SJCRH30 (cell line): ENCODE measurements at regions not wholly inside any gene's neighbourhood (a gene's known extent, or its start where the extent isn't known, plus 50 kb on each side); places are given as distances from the start of the nearest gene placed in this dataset.
A peak's percentile ranks its signal among the peaks of the same experiment; 100 is the strongest.
"Not testable (repeated sequence)": the region's sequence is repeated elsewhere in the genome, so short reads cannot be mapped to it uniquely, and the experiment has no call there.

Source experiments
- DNase-seq, 2 experiments: peaks; one replicate each; pipeline ENCODE4 v3.0.0-alpha.2; 2015 to 2020
- H3K27ac ChIP-seq: fragments of 250-450 bp; sonication (Bioruptor Pico); 2 replicates; pipeline ENCODE4 v1.5.1; 2020; ENCODE audit warnings: mild to moderate bottlenecking, moderate library complexity
- H3K27me3 ChIP-seq: fragments of 250-450 bp; sonication (Bioruptor Pico); 2 replicates; pipeline ENCODE4 v1.5.1; 2020; ENCODE audit warnings: mild to moderate bottlenecking, moderate library complexity
- H3K36me3 ChIP-seq: fragments of 250-450 bp; sonication (Bioruptor Pico); 2 replicates; pipeline ENCODE4 v1.5.1; 2020; ENCODE audit warnings: mild to moderate bottlenecking, moderate library complexity
- H3K4me1 ChIP-seq: fragments of 250-450 bp; sonication (Bioruptor Pico); 2 replicates; pipeline ENCODE4 v1.5.1; 2020; ENCODE audit warnings: mild to moderate bottlenecking, moderate library complexity
- H3K4me3 ChIP-seq: fragments of 250-450 bp; sonication (Bioruptor Pico); 2 replicates; pipeline ENCODE4 v1.5.1; 2020; ENCODE audit warnings: mild to moderate bottlenecking, moderate library complexity
- H3K9me3 ChIP-seq: fragments of 250-450 bp; sonication (Bioruptor Pico); replicated peaks from 2 replicates; pipeline ENCODE4 v1.5.1; 2020; ENCODE audit warnings: mild to moderate bottlenecking, moderate library complexity

DNA sequence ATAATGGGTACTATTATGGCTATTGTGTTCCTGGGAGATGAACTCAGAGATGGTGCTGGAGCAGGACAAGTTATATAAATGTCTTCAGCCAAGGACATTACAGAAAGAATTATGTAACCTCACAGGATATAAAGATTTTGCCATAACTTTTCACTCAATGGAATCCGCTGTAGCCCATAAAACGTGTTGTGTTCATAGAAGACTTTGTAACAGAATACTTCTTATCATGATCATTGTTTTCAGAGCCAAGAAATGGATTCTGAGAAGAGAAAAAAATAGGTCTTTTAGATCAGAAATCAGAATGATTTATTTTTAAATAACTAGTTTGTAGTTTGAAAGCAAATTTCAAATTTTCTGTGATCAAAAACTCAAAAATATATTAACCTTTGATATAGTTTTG, 441.0 kb upstream of the TENM3 start:
- no peak for DNase-seq
- Histone ChIP-seq H3K9me3 (no peaks in the 10 kb centered on the region), H3K4me1 (no peaks in the 10 kb centered on the region), H3K27me3 (no peaks in the 10 kb centered on the region), H3K27ac (no peak overlapping the region), H3K36me3 (no peaks in the 10 kb centered on the region), H3K4me3 (no peak overlapping the region)

DNA sequence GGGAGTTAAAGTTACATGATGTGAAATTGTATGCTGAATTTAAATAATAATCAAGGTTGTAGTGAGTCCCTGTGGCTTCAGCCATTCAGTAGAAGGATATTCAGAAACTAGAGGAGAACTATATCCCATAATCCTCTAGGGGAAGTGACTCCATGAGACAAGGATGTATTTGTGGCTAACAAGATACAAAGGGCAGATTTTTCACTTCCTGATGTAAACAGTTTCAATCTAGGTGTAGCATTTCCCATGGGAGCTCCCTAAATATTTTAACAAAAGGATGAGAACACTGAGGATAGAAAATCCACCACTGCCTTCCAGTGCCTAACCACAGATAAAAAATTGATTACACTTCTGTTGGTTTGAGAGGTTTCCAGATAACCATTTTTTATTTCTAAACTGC, 435.4 kb upstream of the TENM3 start:
- Histone ChIP-seq H3K9me3 (no peaks in the 10 kb centered on the region), H3K27ac (no peak overlapping the region), H3K27me3 (no peaks in the 10 kb centered on the region), H3K4me3 (no peak overlapping the region), H3K4me1 (peaks cover 27% of the 10 kb centered on the region), H3K36me3 (no peaks in the 10 kb centered on the region)
- DNase-seq = no peak

DNA sequence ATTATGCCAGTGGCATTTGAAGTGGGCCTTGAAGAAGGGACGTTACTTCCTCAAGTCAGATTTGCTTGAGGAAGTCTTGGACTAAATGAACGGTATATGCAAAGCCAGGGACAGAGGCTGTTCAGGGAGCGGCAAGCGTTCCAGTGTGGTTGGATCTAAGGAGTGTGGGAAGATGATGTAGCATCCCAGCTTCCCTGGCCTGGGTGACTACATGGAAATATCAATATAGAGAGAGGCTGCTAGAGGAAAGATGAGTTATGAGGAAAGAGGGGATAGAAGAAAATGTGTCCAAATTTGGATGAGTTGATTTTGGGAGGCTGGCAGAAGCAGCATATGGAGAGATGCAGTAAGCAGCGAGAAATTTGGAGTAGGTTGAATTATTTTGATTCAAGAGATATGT, 432.5 kb upstream of the TENM3 start:
- Histone ChIP-seq H3K36me3 (no peaks in the 10 kb centered on the region), H3K4me3 (no peak overlapping the region), H3K27ac (no peak overlapping the region; the same call in 1 of the 2 replicates), H3K4me1 (peaks cover 27% of the 10 kb centered on the region), H3K9me3 (no peaks in the 10 kb centered on the region), H3K27me3 (no peaks in the 10 kb centered on the region)
- no peak for DNase-seq

DNA sequence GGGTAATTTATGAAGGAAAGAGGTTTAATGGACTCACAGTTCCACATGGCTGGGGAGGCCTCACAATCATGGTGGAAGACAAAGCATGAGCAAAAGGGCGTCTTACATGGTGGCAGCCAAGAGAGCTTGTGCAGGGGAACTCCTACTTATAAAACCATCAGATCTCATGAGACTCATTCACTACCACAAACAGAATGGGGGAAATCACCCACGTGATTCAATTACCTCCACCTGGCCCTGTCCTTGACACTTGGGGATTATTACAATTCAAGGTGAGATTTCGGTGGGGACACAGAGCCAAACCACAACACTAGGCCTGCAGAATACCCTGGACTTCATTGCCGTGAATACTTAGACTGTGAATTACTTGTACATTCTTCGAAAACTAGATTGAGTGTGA, 431.7 kb upstream of the TENM3 start:
- H3K9me3 ChIP-seq, H3K4me3 ChIP-seq, H3K36me3 ChIP-seq, DNase-seq, H3K27ac ChIP-seq, H3K27me3 ChIP-seq: not testable (repeated sequence)
- peaks cover 27% of the 10 kb centered on the region for H3K4me1 ChIP-seq

DNA sequence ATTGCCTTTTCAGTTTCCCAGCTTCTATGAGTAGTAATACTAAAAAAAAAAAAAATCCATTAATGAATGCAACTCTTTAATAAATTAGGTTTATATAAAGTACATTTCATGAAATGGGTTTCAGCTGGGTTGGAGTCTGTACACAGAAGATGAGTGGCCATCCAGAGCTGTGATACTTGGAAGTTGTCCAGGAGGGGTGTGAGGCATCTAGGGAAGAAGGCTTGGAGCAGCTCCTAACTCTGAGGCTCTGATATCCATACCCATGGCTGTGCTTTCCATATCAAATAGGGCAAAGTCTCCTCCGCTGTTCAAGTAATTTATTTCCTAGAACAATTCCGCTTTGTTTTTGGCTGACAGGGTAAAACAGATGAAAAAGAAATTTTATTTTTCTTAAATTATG, 423.3 kb upstream of the TENM3 start:
- no peaks in the 10 kb centered on the region for H3K9me3 ChIP-seq
- no peak overlapping the region for H3K4me3 ChIP-seq
- DNase-seq = peak in 1 of 2 experiments; percentile 49
- H3K27ac ChIP-seq = peak overlapping the region; percentile 52; the same call in 1 of the 2 replicates
- no peaks in the 10 kb centered on the region for H3K36me3 ChIP-seq
- peaks cover 7% of the 10 kb centered on the region; the same call in 1 of the 2 replicates for H3K4me1 ChIP-seq
- H3K27me3 ChIP-seq = no peaks in the 10 kb centered on the region

DNA sequence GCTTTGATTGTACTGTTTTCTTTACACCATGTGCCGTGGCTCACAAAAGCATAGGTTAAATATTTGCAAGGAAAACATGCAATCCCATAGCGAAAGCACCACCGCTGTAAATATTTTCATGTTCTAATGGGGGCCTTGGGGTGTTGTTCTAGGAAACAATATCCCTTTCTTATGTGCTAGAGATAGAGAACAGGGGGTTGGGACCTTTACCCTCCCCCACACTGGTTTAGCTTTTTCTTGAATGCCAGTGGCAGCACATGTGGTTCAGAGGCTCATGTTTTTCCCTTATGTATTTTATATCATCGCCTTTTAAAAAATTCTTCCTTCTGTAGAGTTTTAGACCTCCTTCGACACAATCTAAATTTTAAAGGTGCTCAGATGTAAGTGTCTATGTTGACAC, 422.6 kb upstream of the TENM3 start:
- Histone ChIP-seq H3K36me3 (no peaks in the 10 kb centered on the region), H3K9me3 (no peaks in the 10 kb centered on the region)

DNA sequence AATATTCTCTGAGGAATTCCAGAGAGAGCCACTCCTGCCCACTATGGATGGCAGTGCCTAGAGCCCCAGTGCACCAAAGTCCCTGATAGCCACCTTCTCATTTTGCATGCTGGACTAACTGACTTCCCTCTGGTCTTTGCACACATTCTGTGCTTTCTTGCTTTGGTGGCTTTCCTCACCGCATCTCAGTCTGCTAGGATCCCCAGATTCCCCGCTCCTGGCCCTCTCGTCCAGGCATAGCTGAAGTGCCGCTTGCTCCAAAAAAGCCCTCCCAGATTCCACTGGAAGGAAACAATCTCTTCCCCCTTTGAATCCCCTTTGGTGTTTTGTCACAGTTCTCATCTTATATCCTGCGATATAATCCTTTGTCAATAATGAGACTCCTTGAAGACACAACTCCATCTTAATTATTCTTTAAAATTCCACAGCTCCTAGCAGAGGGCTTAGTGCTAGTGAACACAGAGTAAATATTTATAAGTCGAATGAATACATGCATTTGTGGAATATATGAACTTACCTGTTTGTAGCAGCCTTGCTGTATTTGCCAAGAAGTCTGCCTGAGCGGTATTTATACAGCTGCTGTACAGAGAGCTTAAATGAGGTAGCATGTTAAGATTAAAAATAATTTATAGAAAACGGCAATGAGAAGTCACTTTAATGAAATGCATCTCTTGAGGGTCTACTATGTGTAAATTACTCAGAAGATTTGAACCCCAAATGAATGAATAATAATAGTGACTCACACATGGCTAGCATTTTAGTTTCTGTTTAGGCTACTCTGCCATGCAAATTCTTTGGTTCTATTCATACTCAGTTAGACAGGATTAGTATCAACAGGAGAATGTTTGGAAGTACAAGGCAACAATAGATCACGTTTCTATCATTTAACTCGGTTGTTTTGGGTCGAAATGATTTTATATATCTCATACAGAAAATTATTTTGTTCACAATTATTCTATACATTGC, 421.9 kb upstream of the TENM3 start:
- Histone ChIP-seq H3K27me3 (no peaks in the 10 kb centered on the region), H3K27ac (peak overlapping the region; percentile 52), H3K9me3 (no peaks in the 10 kb centered on the region), H3K36me3 (no peaks in the 10 kb centered on the region), H3K4me1 (peaks cover 7% of the 10 kb centered on the region; the same call in 1 of the 2 replicates), H3K4me3 (peak overlapping the region; percentile 44)
- peak; percentile 41 to 63 for DNase-seq

More for the DNA sequence above, 422.6 kb upstream of the TENM3 start:
- H3K27me3 ChIP-seq = no peaks in the 10 kb centered on the region
- H3K4me1 ChIP-seq = peaks cover 7% of the 10 kb centered on the region; the same call in 1 of the 2 replicates
- peak overlapping the region; percentile 44 for H3K4me3 ChIP-seq
- peak overlapping the region; percentile 52 for H3K27ac ChIP-seq
- DNase-seq = peak in 1 of 2 experiments; percentile 33

DNA sequence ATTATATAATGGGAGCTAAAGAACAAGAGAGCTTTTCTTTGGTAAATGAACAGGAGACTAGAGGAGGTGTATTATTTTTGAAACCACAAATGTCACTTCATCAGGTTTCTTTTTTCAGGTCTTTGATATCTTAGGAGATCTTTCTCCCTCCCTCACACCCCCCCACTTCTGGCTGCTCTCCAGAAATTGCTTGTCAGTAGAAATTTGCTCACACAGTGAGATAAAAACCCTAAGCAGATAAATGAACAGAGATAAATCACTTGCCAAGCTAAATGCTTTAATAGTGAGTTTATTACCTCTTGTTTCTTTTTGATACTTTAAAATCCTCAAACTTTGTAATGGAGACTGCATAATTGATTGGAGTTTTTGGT, 421.2 kb upstream of the TENM3 start:
- H3K4me3 ChIP-seq = peak overlapping the region; percentile 44
- no peaks in the 10 kb centered on the region for H3K27me3 ChIP-seq
- DNase-seq = peak; percentile 34 to 47
- no peaks in the 10 kb centered on the region for H3K9me3 ChIP-seq
- peaks cover 7% of the 10 kb centered on the region; the same call in 1 of the 2 replicates for H3K4me1 ChIP-seq
- no peaks in the 10 kb centered on the region for H3K36me3 ChIP-seq
- peak overlapping the region; percentile 52 for H3K27ac ChIP-seq

DNA sequence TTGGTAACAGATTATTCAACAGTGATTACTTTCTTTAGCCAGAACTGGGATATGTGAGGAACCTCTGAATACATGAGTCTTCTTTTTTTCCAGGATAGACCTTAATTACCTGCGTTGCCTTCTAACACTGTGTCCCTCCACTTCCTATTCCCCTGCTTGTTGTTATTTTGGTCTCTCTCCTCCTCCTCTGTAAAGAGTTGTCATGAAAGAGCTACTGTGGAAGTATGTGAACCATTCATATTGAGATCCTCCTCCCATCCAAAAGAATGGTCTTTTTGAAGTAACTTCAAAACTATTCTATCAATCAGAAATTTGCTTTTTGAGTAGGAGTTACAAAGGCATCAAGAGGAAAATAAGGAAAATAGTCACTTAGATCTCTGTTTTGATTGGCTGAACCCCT, 420.0 kb upstream of the TENM3 start:
- H3K4me3 ChIP-seq = no peak overlapping the region
- DNase-seq = no peak
- H3K4me1 ChIP-seq = peaks cover 7% of the 10 kb centered on the region; the same call in 1 of the 2 replicates
- H3K36me3 ChIP-seq = no peaks in the 10 kb centered on the region
- no peaks in the 10 kb centered on the region for H3K9me3 ChIP-seq
- no peaks in the 10 kb centered on the region for H3K27me3 ChIP-seq
- H3K27ac ChIP-seq = no peak overlapping the region

DNA sequence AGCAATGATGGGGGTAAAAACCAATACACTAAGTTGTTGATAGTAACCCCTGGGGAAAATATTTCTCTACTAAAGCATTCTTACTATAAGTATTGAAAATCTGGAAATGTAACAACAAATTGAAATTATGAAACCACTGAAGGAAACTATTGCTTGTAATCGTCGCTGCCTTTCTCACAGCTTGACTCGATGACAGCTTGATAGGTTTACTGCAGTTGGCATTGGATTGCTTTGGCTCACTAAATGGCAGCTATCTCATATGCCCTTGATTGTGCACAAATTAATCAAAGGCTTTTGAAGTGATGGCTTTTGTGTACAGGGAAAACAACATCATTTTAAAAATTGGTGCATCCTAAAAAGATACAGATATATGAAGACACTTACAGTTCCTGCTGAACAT, 419.6 kb upstream of the TENM3 start:
- Histone ChIP-seq H3K27me3 (no peaks in the 10 kb centered on the region), H3K4me1 (peaks cover 7% of the 10 kb centered on the region; the same call in 1 of the 2 replicates), H3K9me3 (no peaks in the 10 kb centered on the region), H3K36me3 (no peaks in the 10 kb centered on the region), H3K4me3 (no peak overlapping the region), H3K27ac (no peak overlapping the region)
- no peak for DNase-seq

DNA sequence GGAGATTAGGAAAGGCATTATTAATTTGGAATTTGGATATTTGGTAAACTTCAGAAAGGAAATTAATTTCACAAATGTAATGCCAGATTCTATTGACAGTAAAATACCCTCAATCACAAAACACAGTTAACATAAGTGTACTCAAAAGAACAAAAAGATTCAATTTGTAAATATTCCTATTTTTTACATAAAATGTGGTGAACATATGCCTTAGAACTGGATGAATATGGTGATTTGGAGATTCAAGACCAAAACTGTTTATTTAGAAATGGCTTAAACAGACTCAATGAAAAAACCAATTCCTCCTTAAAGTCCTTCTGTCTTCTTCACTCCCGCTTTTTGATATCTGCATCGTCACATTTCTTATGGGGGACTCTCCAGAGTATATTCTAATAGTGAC, 417.6 kb upstream of the TENM3 start:
- Histone ChIP-seq H3K4me1 (peaks cover 6% of the 10 kb centered on the region; the same call in 1 of the 2 replicates), H3K36me3 (no peaks in the 10 kb centered on the region), H3K4me3 (no peak overlapping the region), H3K27ac (no peak overlapping the region), H3K27me3 (no peaks in the 10 kb centered on the region), H3K9me3 (no peaks in the 10 kb centered on the region)
- DNase-seq = no peak

DNA sequence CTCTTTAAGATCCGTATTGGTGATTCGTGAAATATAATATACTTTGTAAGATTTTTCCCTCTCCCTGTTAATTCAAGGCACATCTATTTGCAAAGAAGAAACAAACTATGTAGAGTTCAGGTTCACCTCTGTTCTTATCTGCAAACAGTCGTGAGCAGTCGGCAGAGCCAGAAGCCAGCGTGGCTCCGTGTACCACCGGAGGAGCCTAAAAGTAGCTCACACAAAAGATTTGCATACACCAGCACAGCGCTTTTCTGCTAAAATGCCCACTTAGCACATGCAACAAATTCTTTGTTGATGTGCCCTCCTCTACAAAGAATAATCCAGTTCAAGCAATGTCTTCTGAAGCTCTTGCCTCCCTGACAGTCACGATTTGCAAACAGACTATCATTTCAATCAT, 416.0 kb upstream of the TENM3 start:
- Histone ChIP-seq H3K4me1 (no peaks in the 10 kb centered on the region), H3K36me3 (no peaks in the 10 kb centered on the region), H3K9me3 (no peaks in the 10 kb centered on the region)

DNA sequence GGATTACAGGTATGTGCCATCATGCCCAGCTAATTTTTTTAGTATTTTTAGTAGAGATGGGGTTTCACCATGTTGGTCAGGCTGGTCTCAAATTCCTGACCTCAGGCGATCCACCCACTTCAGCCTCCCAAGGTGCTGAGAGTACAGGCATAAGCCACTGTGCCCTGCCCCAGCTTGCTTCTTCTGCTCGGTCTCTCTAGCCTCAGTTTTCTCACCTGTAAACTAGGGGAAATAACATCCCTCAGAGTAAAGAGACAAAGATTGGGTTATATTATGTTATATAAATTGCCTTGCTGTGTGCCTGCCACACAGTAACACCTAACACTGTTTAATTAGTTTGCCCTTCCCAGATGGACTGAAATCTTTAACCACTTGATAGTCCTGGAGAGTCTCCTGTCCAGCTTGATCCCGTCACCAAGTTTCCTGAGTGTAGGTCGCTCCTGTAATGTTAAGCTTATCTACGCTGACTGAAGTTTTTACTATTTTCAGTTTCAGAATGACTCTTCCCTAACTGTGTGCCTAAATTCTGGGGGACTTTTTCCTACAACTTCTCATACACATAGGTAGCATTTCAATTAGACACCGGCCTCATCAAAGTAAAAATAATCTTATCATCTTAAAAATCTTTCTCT, 412.7 kb upstream of the TENM3 start:
- Histone ChIP-seq H3K36me3 (no peaks in the 10 kb centered on the region), H3K4me3 (no peak overlapping the region), H3K27ac (no peak overlapping the region), H3K27me3 (no peaks in the 10 kb centered on the region), H3K4me1 (no peaks in the 10 kb centered on the region), H3K9me3 (no peaks in the 10 kb centered on the region)
- DNase-seq = no peak

More for the DNA sequence above, 416.0 kb upstream of the TENM3 start:
- no peaks in the 10 kb centered on the region for H3K27me3 ChIP-seq
- no peak for DNase-seq
- no peak overlapping the region for H3K4me3 ChIP-seq
- H3K27ac ChIP-seq = no peak overlapping the region

DNA sequence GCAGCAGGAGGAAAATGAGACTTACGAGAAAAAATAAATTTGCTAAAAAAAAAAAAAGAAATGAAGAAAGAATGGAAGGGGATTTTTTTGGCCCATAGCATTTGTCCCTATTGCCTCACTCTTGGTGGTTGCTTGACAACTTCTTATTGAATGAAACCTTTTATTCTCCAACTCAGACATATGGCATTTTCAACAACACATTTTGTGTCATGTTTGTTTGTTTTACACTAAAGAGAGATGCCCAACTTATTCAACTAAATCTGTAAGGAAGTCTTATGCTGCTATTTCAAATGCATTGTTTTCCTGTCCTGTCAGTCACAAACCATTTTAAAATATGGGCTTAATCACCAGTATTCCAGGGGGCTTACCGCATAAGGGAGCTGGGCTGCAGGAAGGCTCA, 409.1 kb upstream of the TENM3 start:
- Histone ChIP-seq H3K9me3 (no peaks in the 10 kb centered on the region), H3K36me3 (no peaks in the 10 kb centered on the region), H3K27me3 (no peaks in the 10 kb centered on the region), H3K27ac (no peak overlapping the region), H3K4me1 (no peaks in the 10 kb centered on the region), H3K4me3 (no peak overlapping the region)
- DNase-seq = no peak

DNA sequence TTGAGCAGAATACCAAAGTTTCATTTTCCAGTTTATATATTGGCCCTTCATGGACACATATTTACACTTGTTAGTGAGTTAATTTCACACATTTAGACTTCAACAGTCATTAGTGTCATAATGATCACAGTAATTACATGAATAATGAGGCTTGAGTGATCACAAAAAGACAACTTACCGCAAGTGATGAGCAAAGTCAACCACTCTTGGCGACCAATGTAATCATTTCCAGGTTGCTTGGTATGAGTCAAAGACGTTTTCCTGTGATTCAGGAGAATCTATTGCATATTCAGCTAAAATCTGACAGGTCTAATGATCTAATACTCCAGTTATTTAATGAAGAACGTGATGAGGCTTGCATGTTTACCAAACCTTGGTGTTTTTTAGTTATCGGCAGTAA, 407.9 kb upstream of the TENM3 start:
- Histone ChIP-seq H3K9me3 (no peaks in the 10 kb centered on the region), H3K27ac (no peak overlapping the region), H3K4me1 (no peaks in the 10 kb centered on the region), H3K4me3 (no peak overlapping the region), H3K27me3 (no peaks in the 10 kb centered on the region), H3K36me3 (no peaks in the 10 kb centered on the region)
- DNase-seq = no peak
